GM18951 (cell line): ENCODE measurements at regions not wholly inside any gene's neighbourhood (a gene's known extent, or its start where the extent isn't known, plus 50 kb on each side); places are given as distances from the start of the nearest gene placed in this dataset.
"Not testable (repeated sequence)": the region's sequence is repeated elsewhere in the genome, so short reads cannot be mapped to it uniquely, and the experiment has no call there.

Experiments
- POLR2A ChIP-seq: IDR thresholded peaks from 4 replicates; pipeline ENCODE4 v1.6.1; 2011; ENCODE audit warnings: mild to moderate bottlenecking; ENCODE audit not compliant: insufficient read length, insufficient read depth; ENCODE audit errors: extremely low read depth
- in situ Hi-C: fragments of 300-500 bp; cut with MboI; formaldehyde crosslinking; loops from one replicate; pipeline ENCODE4 v1.12.0; 2022; ENCODE audit warnings: low sequenced_read_pairs, mixed read lengths, inconsistent platforms; ENCODE audit not compliant: unreplicated experiment

- no peak for TF ChIP-seq POLR2A
- in situ Hi-C loops, result no loop called here
These were observed 455.3 kb upstream of the TUSC1 start for GRCh38 chr9:26133537-26133936.

- TF ChIP-seq POLR2A, result no peak
- in situ Hi-C loops, result no loop called here
These were observed 454.6 kb upstream of the TUSC1 start for GRCh38 chr9:26132746-26133312.

GRCh38 chr9:26131886-26132285, 453.6 kb upstream of the TUSC1 start:
- in situ Hi-C loops, result no loop called here
- TF ChIP-seq POLR2A, result no peak

GRCh38 chr9:26129217-26129616, 451.0 kb upstream of the TUSC1 start:
- no peak for TF ChIP-seq POLR2A
- in situ Hi-C loops, result no loop called here

GRCh38 chr9:26125693-26126092, 447.4 kb upstream of the TUSC1 start:
- no peak for TF ChIP-seq POLR2A

GRCh38 chr9:26116085-26116484, 437.8 kb upstream of the TUSC1 start:
- in situ Hi-C loops, result not testable (repeated sequence)

More at GRCh38 chr9:26125693-26126092, 447.4 kb upstream of the TUSC1 start:
- in situ Hi-C loops, result no loop called here

- TF ChIP-seq POLR2A, result no peak
- in situ Hi-C loops, result no loop called here
These were observed 434.5 kb upstream of the TUSC1 start for GRCh38 chr9:26112724-26113123.

GRCh38 chr9:26086396-26086795, 408.2 kb upstream of the TUSC1 start:
- in situ Hi-C loops, result no loop called here
- TF ChIP-seq POLR2A, result no peak

GRCh38 chr9:26081847-26082246, 403.6 kb upstream of the TUSC1 start:
- in situ Hi-C loops, result no loop called here
- TF ChIP-seq POLR2A, result no peak

- no peak for TF ChIP-seq POLR2A
- in situ Hi-C loops, result no loop called here
These were observed 400.5 kb upstream of the TUSC1 start for GRCh38 chr9:26078706-26079105.

GRCh38 chr9:26077860-26078259, 399.6 kb upstream of the TUSC1 start:
- in situ Hi-C loops, result no loop called here
- TF ChIP-seq POLR2A, result no peak

GRCh38 chr9:26067608-26068007, 389.4 kb upstream of the TUSC1 start:
- in situ Hi-C loops, result no loop called here
- TF ChIP-seq POLR2A, result no peak

GRCh38 chr9:26066237-26066636, 388.0 kb upstream of the TUSC1 start:
- no peak for TF ChIP-seq POLR2A
- in situ Hi-C loops, result no loop called here

GRCh38 chr9:26061948-26062575, 383.8 kb upstream of the TUSC1 start:
- in situ Hi-C loops, result no loop called here
- TF ChIP-seq POLR2A, result no peak

GRCh38 chr9:26058111-26058895, 380.1 kb upstream of the TUSC1 start:
- in situ Hi-C loops, result no loop called here
- no peak for TF ChIP-seq POLR2A
